ENCODE measurements at regions not wholly inside any gene's neighbourhood (a gene's known extent, or its start where the extent isn't known, plus 50 kb on each side); places are given as distances from the start of the nearest gene placed in this dataset.

DNA sequence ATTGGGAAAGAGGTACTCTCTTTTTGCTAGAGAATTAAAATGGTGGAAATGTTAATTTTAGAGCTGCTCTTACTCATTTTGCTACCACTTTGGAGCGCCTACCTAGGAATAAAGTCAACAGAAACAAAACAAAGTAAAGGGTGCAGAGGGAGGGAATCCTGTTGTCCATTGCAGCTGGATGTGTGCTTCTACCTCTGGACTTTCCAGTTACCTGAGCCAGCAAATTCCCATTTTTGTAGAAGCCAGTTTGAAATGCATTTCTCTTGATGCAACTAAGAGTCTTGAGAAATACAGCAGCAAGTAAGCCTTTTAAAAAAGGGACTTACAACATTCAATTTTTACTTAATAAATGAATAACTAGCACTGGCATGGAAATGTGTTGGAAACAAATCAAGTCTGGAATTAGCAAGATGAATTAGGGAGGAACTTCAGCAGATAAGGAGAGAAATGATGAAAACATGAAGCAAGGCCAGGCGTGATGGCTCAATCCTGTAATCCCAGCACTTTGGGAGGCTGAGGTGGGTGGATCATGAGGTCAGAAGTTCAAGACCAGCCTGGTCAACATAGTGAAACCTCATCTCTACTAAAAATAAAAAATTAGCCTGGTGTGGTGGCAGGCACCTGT, 113.5 kb upstream of the CTTNBP2 start:
- TF ChIP-seq CTCF (conservative IDR thresholded peaks at IDR 0.05; ENCODE audit: low read length), result no peak
- no peak overlapping the region for H3K4me3 ChIP-seq (ENCODE audit: low read length)
- DNase-seq (ENCODE audit: low read depth), result no peak

DNA sequence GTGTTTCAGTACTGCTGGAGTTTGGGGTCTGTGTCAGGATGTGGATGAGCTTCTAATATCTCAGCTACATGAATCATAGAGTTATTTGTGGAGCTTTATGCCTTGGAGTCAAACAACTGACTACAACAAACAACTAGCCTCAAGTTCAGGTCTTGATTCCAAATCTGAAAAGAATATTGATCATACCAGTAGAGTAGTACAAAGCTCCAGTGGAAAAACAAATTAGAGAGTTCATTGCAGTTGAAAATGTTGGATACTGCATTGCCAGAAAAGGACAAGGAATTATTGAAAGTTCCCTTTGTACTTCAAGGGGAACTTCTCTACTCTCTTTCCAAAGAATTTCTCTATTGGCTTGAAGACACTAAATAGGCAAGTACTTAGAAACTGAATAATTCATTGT, 117.6 kb upstream of the CTTNBP2 start:
- no peak for DNase-seq (ENCODE audit: low read depth)
- TF ChIP-seq CTCF (conservative IDR thresholded peaks at IDR 0.05; ENCODE audit: low read length), result no peak
- H3K4me3 ChIP-seq (ENCODE audit: low read length), result no peak overlapping the region

GRCh38 chr7:117992635-117993376, 119.6 kb upstream of the CTTNBP2 start:
- TF ChIP-seq CTCF (conservative IDR thresholded peaks at IDR 0.05; ENCODE audit: low read length), result no peak
- no peak for DNase-seq (ENCODE audit: low read depth)

DNA sequence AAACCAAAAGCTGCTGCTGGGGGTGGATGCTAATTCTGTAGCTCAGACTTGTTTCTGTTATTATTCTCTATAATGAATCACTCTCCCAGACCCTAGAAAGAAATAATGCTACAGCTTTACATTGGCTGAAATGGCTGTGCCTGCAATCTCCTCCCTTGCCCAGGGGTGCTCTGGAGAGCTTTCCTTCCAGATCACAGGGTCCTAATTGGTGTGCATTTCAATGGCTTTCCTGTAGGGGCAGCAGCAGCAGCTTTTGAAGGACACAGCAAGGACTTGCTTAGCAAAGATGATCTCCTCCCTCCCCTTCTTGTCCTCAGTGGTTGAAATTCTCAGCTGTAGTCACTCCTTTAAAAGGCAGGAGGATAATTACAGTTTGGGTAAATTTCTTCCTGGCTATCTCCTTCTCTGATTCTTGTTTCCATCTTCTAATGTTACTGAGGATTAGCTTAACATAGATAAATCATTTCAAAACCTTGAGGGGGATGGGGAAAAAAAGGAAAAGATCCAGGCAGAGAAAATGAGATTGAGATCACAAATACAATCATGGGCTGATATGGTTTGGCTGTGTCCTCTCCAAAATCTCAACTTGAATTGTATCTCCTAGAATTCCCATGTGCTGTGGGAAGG, 120.2 kb upstream of the CTTNBP2 start:
- peak; percentile 24 for TF ChIP-seq CTCF (conservative IDR thresholded peaks at IDR 0.05; ENCODE audit: low read length)
- H3K4me3 ChIP-seq (ENCODE audit: low read length), result no peak overlapping the region
- no peak for DNase-seq (ENCODE audit: low read depth)

More at GRCh38 chr7:117992635-117993376, 119.6 kb upstream of the CTTNBP2 start:
- H3K4me3 ChIP-seq (ENCODE audit: low read length), result no peak overlapping the region

DNA sequence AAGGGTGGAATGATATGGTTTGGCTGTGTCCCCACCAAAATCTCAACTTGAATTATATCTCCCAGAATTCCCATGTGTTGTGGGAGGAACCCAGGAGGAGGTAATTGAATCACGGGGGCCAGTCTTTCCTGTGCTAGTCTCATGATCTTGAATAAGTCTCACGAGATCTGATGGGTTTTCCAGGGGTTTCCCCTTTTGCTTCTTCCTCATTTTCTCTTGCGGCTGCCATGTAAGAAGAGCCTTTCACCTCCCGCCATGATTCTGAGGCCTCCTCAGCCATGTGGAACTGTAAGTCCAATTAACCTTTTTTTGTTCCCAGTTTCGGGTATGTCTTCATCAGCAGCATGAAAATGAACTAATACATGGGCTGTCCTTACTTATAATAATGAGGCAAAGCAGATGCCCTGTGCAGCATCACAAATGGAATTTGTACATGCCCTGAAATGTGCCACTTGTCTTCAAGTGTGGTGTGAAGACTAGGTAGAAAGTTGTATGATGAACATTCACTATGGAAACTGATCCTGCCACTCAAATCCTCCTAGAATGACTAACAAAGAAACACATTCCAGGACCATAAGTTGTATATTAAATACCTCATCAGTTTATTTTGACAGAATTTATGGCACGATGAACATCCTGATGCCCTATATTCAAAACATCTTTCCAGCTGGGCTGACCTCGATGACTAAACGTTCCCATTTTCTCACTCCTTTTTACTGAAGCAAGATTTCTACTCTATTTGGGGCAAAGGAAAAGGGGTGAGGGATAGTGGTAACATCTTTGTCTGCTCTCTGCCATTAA, 122.8 kb upstream of the CTTNBP2 start:
- TF ChIP-seq CTCF (conservative IDR thresholded peaks at IDR 0.05; ENCODE audit: low read length), result no peak
- DNase-seq (ENCODE audit: low read depth), result no peak
- H3K4me3 ChIP-seq (ENCODE audit: low read length), result no peak overlapping the region

DNA sequence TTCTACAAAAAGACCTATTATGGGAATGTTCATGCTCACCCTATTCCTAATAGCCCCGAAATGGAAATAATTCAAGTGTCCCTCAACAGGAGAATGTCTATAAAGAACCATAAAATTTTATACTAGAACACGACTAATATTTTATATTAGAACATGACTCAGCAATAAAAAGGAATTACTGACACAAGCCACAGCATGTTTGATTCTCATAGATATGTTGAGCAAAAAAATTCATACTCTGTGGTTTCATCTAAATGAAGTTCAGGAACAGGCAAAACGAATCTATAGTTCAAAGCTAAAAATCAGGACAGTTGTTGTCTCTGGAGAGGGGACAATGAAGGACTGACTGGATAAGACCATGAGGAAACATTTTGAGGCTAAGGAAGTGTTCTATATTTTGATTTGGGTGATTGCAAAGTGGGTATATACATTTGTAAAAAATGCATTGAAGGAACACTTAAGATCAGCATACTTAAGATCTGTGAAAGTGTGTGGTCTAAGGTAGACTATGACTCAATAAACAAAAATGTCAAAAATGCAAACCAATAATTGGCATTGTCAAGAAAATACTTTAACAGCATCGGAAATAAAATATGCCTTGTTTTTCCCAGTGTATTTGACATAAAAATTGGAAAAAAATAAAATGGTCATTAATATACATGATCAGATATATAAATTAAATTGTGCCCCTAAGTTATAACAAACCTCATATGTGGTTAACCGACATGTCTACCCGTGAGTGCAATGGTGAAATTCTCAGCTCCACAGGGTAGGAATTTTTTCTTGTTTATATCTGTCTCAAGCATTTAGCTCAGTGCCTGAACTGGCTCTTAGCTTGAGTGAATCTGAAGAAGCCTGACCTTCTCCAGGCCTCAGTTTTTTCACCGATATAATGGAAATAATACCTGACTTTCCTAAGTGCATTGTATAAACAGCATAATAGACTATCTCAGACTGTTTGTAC, 124.9 kb upstream of the CTTNBP2 start:
- TF ChIP-seq CTCF (conservative IDR thresholded peaks at IDR 0.05; ENCODE audit: low read length), result no peak
- no peak for DNase-seq (ENCODE audit: low read depth)
- no peak overlapping the region for H3K4me3 ChIP-seq (ENCODE audit: low read length)
